ENCODE measurements at regions not wholly inside any gene's neighbourhood (a gene's known extent, or its start where the extent isn't known, plus 50 kb on each side); places are given as distances from the start of the nearest gene placed in this dataset.

DNA sequence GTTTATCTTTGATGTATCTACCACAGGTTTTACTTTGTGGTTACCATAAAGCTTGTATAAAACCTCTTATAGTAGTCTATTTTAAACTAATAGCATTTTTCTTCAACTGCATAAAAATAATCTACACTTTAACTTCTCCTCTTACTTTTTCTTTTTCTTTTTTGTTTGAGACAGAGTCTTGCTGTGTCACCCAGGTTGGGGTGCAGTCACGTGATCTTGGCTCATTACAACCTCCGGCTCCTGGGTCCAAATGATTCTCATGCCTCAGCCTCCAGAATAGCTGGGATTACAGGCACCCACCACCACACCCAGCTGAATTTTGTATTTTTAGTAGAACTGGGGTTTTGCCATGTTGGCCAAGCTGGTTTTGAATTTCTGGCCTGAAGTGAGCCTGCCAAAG lies 53.4 kb upstream of the ZKSCAN2 start:
- no peak for DNase-seq

All from right kidney (tissue), 1 donor.